GM18861 (cell line): ENCODE measurements at regions not wholly inside any gene's neighbourhood (a gene's known extent, or its start where the extent isn't known, plus 50 kb on each side); places are given as distances from the start of the nearest gene placed in this dataset.

Experiments
- ATAC-seq: cut with Tn5 transposase; IDR thresholded peaks from one replicate; pipeline ENCODE4 v1.9.1; 2021; ENCODE audit not compliant: unreplicated experiment

- ATAC-seq, result no peak
These were observed 73.4 kb upstream of the TEX51 start for GRCh38 chr2:126825316-126825715.

- no peak for ATAC-seq
These were observed 72.2 kb upstream of the TEX51 start for GRCh38 chr2:126826491-126826890.

- ATAC-seq, result no peak
These were observed 71.3 kb upstream of the TEX51 start for GRCh38 chr2:126827371-126827770.

DNA sequence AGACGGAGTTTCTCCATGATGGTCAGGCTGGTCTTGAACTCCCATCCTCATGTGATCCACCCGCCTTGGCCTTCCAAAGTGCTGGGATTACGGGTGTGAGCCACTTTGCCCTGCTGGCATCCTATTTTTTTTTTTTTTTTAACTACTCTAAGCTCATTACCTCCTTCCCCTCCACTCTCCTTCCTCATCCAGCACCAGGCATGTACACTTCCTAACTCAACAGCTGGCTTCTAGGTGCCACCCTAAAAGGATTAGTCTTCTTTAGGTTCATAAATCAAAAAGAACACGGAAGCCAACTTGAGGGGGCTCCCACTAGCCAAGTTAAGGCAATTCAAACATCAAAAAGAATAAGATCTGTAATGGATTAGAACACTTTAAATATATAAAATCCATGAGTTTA, 70.6 kb upstream of the TEX51 start:
- ATAC-seq, result no peak

DNA sequence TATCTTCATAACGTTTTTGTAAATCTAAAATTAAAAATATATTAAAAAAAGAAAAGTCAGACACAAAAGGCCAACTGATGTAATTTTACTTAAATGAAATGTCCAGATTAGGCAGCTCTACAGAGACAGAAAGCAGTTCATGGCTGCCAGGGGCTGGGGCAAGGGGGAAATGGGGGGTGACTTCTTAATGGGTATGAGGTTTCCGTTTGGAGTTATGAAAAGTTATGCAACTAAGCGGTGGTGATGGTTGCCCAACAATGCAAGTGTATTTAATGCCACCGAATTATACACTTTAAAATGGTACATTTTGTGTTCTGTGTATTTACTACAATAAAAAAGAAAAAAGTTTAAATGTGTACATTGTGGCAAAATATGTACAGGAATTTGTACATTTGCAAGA, 70.2 kb upstream of the TEX51 start:
- no peak for ATAC-seq

GRCh38 chr2:126831234-126832005, 67.3 kb upstream of the TEX51 start:
- ATAC-seq, result no peak

GRCh38 chr2:126832014-126832413, 66.7 kb upstream of the TEX51 start:
- no peak for ATAC-seq

DNA sequence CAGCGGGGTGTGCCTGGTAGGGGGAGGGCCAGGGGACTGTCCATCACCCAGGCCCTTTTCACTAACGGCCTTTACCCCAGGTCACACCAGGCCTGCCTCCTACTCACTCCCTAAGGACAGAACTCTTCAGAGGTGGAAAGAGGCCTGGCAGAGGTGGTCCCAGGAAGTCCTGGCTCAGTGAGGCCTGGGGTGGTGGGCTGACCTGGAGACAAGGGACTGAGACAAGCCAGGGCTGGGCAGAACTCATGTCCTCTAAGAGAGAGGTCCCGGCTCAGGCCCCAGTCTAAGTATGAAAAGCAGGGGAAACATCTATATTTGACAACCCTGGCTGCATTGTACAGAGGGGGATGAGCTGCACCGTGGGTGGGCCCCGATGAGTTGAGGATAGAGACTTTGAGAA, 65.9 kb upstream of the TEX51 start:
- no peak for ATAC-seq

GRCh38 chr2:126834006-126834659, 64.6 kb upstream of the TEX51 start:
- no peak for ATAC-seq

- ATAC-seq, result no peak
These were observed 63.4 kb upstream of the TEX51 start for GRCh38 chr2:126835261-126835660.

DNA sequence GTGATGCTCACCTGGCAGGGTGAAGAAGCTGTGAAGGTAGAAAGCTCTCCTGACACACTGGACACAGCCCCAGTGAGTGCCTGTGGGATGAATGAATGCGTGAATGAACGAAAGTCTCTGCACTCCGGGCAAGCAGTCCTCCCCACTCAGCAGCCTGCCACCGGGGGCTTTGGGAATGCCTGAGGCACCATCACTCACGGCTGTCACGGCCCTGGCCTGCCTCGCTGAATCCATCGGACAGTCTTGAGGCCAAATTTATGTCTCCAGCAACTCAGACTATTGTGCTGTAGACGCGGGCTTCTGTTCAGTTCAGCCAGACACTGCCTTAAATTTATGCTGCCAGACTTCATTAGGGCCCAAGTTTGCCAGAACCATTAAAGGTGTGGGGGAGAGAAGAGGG, 62.9 kb upstream of the TEX51 start:
- no peak for ATAC-seq

GRCh38 chr2:126836761-126837679, 61.7 kb upstream of the TEX51 start:
- ATAC-seq, result no peak

- no peak for ATAC-seq
These were observed 60.5 kb upstream of the TEX51 start for GRCh38 chr2:126837966-126838715.

GRCh38 chr2:126838716-126838985, 60.0 kb upstream of the TEX51 start:
- ATAC-seq, result no peak

DNA sequence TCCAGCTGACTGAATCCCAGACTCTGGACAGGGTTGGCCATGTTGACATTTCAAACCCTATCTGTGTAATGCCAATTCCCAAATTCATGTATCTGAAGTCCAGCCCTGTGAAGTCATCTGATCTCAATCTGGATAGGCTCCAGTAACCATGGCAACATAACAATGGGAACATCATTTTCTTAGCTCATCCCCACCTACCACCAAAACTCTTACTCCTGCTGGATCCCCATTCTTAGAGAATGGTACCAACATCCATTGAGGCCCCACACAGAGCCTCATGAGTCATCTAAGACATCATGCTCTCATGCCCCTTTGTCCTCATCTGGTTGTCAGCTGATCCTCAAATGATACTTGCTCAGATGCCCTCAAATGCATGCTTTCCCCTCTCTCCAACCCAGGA, 58.9 kb upstream of the TEX51 start:
- ATAC-seq, result no peak

DNA sequence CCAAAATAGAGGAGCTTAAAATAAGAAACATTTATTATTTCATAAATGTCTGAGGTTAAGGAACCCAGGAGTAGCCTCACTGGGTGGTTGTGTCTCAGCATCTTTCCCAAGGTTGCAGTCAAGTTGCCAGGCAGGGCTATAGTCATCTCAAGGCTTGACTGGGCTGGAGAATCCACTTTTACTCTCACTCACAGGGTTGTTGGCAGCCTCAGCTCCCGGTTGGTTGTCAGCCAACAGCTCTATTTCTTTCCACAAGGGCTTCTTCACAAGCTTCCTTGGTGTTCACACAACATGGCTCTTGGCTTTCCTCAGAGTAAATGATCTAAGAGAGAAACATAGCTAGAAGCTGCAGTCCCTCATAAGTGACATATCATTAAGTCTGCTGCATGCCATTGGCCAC, 55.6 kb upstream of the TEX51 start:
- no peak for ATAC-seq

DNA sequence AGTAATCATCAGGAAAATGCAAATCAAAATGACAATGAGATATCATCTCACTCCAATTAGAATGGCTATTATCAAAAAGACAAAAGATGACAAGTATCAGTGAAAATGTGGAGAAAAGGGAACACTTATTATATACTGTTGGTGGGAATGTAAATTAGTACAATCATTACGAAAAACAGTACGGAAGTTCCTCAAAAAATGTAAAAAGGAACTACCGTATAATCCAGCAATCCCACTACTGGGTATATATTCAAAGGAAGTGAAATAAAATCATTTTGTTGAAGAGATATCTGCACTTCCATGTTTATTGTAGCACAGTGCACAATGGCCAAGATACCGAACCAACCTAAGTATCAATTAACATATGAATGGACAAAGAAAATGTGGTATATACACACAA, 52.4 kb upstream of the TEX51 start:
- no peak for ATAC-seq
